HG02798 (cell line): ENCODE measurements at regions not wholly inside any gene's neighbourhood (a gene's known extent, or its start where the extent isn't known, plus 50 kb on each side); places are given as distances from the start of the nearest gene placed in this dataset.
"Not testable (repeated sequence)": the region's sequence is repeated elsewhere in the genome, so short reads cannot be mapped to it uniquely, and the experiment has no call there.

ENCODE experiments used
- ATAC-seq: cut with Tn5 transposase; IDR thresholded peaks from one replicate; pipeline ENCODE4 v1.9.1; 2021; ENCODE audit warnings: mild to moderate bottlenecking; ENCODE audit not compliant: unreplicated experiment, poor library complexity

DNA sequence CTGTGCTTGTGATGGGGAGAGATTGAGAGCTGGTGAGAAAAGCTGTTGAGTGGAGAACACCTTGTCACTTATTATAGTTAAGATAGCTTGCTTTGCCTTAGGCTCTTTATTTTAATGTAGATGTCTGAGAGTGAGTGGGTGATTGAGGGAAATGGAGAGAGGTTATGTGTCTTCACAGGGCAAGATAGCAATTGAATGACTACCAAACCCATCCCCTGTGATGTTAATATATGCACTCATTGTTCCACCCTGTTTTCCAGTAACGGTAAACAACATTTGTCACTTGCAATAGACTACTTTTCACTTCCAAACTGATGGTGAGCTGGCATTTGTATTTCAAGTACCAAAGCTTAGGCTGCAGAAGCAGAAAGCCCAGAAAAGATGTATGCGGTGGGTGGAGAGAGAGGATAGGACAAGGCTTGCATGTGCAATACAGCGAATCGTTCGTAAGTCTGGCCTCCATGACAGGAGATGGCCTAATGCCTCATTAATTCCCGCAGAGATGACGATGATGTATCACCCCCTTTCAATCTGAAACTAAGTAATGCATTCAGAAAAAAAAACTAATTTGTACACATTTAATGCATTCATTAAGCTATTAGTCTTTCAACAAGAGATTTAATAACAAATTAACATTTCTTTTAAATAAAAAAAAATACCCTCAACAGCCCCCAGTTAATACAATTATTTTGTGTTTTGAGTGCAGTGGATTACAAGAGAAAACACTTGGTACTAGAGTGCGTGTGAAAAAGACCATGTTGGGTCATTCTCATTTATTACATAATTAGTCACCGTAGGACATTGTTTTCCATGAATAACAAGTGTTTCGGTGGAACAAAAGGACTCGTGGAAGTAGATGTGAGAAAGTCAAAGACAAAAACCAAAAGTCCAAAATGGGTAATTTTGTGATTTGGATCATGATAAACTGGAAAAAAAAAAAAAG is 699.0 kb downstream of the BRINP1 start:
- ATAC-seq = no peak

DNA sequence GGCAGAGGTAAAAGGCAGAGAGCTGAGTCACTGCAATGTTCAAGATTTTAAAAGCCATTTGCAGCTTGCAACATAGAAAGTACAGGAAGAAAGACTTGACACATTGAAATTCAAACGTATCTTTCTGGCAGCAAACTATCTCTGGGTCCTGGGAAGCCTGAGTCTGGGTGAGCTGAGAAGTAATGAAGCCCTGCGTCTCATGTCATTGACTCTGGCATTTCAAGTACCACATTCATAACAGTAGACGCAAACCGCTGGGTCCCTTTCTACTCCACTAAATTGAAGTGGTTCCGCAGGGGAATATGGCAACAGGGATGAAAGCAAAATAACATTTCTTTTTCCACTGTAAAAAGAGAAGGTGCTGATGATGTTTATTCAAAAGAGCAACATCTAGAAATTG is 694.3 kb downstream of the BRINP1 start:
- no peak for ATAC-seq

DNA sequence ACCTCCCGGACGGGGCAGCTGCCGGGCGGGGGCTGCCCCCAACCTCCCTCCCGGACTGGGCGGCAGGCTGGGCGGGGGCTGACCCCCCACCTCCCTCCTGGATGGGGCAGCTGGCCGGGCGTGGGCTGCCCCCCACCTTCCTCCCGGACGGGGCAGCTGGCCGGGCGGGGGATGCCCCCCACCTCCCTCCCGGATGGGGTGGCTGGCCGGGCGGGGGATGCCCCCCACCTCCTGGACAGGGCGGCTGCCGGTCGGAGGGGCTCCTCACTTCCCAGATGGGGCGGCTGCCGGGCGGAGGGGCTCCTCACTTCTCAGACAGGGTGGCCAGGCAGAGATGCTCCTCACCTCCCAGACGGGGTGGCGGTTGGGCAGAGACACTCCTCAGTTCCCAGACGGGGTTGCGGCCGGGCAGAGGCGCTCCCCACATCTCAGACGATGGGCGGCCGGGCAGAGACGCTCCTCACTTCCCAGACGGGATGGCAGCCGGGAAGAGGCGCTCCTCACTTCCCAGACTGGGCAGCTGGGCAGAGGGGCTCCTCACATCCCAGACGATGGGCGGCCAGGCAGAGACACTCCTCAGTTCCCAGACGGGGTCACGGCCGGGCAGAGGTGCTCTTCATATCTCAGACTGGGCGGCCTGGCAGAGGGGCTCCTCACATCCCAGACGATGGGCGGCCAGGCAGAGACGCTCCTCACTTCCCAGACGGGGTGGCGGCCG is 691.1 kb downstream of the BRINP1 start:
- not testable (repeated sequence) for ATAC-seq

DNA sequence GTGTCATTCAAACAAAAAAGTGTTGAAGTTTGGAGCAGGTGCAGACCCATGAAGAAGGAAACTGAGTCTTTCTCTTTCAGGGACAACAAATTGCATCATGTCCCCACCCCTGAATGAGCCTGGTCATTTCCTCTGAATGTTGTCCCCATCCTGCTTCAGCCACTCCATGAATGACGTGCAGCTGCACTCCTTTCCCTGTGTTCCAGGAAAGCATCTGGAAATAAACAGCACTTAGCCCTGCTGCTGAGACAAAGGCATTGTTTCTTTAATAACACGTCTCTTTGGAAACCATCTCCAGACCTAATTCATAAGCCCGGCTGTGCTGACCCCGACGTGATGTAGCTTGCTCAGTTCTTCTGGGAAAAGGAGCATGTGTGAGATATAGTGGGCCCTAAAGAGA is 682.3 kb downstream of the BRINP1 start:
- ATAC-seq = no peak

DNA sequence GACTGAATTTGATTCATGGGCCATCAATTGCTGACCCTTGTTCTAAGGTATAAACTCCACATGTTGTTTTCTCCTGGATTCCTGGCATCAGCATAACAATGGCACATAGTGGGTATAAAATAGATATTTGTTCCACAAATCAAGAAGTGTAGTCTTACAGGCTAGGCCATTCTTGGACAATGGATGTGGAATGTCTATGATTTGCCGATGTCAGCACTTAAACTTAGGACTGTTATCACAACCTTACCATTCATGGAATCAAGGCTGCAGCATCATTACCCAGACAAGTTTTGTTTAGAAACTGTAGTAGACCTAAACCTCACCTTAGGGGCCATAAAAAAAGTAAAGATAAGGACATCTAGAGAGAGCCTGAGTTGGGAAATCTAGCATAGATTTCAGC is 680.0 kb downstream of the BRINP1 start:
- no peak for ATAC-seq

DNA sequence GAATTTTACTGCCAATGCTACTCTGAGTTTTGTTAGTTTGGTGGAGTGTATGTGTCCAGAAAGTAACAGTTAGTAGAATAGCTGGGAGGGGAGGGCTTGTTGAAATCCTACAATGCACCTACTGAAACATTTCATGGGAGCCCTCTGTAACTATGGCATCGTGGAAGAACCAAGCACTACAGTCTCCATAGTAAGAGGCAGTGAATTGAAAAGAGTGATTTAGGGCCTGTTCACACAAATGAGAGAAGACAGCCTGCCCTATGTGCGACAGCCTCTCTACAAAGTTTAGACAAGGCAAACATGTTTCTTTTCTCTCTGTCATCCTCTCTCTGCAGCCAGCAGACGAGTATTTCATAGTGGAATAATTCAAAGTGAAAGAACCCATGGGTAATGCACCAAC is 676.6 kb downstream of the BRINP1 start:
- ATAC-seq = no peak

DNA sequence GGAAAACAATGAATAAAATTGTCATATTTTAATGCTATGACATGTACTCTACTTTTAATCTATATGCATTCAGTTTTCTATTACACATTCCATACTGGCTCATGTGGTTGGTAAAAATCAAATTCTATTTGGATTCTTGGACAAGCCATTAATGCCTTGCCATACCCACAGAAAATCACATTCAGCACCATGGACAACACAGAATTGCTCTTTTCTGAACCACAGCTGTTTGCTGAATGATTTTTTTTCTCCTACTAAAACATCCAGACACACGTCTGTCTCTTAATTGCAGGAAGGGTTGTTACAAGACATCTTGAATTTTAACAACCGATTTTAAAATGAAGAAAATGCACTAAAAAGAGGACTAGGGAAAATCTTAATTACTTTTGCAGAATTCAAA is 675.6 kb downstream of the BRINP1 start:
- no peak for ATAC-seq

DNA sequence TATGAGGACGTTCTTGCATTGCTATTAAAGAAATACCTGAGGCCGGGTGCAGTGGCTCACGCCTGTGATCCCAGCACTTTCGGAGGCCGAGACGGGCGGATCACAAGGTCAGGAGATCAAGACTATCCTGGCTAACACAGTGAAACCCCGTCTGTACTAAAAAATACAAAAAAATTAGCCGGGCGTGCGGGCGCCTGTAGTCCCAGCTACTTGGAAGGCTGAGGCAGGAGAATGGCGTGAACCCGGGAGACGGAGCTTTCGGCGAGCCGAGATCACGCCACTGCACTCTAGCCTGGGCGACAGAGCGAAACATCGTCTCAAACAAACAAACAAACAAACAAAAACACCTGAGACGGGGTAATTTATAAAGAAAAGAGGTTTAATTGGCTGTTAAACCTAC is 674.0 kb downstream of the BRINP1 start:
- not testable (repeated sequence) for ATAC-seq

DNA sequence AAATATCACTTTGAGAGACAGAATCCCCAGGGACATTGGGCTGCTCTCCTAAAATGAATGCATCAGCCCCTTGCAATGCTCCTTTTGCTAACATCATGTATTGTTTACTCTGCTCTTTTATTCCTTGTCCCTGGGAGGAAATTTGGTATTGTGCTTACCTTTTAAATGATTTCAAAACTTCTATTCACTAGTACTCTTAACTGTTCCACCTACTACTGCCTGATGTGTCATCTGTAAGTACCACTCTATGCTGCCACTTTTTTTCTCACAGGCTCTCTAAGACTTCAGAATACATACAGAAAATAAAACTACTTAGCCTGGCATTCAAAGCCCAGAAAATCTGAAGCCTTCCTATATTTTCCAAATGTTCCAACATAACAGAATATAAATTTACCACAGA is 667.2 kb downstream of the BRINP1 start:
- ATAC-seq = no peak

DNA sequence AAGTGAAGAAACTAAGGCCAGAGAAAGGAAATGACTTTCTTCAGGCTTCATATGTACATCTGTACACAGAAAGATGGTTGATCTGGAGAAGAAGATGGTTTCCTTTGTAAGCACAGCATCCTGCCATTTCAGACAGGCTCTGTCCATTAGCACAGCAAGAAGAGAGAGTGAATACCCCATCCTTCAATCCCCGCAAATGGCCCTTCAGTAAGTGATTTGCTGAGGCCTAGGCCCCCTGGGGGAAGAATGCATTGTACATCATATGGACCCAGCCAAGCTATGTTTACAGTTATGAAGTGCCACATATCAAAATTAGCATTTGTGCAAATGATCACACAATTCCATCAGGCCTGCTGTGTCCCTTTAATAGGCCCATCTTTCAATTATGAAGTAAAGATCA is 657.4 kb downstream of the BRINP1 start:
- no peak for ATAC-seq

DNA sequence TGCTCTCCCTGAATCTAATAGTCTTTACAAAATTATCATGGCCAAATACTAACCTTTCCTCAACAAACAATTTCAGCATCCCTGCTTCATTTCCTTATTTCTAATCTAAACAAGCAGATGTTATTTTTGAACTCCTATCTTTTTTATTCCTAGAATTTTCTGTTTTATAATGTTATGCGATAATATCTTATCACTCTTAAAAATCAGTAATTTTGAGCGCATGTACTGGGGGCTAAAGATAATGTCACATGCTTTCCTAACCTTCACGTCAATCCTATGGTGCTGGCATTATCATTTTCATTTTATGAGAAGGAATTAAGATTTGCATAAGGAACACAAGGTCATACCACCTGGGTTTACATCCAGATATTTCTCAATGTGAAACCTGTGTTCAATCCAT is 648.0 kb downstream of the BRINP1 start:
- no peak for ATAC-seq

DNA sequence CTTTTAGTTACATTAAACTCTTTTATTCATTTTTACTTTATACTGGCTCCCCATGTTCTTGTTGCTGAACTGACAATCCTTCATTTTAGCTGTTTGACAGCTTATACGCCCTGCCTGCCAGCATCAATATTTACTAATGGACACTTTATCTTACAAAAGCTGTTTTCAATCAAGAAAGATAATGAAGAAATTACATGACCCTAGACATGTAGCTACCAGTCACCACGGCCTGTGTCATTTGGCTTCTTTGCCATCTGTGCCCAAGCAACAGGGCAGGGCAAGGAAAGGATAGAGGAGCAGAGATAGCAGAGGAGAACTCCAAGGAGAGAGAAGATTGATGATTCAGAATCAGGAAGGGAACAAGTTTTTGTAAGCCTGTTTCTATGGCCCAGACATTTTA is 647.3 kb downstream of the BRINP1 start:
- ATAC-seq = no peak

DNA sequence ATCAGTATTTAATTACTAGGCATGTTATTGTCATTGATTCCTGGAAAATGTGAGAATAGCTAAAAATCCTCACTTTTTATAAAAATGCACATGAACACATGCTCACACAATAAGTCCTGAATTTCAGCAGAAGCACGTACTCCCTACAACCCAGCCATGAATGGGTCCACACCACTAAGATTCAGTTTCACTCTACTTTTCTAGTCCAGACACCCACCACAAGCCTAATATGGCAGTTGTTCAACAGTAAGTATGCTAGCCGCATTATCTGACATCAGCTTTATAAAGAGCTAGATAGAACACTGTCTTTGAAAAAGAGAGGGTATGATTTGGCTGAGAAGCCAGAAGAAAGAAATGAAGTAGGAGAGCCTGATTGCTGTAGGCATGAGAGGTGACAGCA is 639.3 kb downstream of the BRINP1 start:
- no peak for ATAC-seq

DNA sequence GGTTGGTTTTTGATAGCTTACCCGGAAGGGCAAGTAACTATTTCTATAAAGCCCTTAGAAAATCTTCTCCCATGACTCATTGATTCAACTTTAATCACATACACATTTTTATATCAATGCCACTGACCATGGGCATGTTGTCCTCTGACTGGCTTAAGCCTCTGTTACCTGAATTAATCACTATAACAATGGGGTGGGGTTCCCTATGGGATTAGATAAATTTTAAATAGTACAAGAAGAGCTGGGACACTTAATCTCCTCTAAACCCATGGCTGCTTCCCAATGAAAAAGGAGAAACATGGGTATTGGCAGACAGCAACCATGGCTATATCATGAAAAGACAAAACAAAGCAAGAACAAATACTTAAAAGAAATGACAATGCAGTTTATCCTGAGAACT is 636.2 kb downstream of the BRINP1 start:
- no peak for ATAC-seq

DNA sequence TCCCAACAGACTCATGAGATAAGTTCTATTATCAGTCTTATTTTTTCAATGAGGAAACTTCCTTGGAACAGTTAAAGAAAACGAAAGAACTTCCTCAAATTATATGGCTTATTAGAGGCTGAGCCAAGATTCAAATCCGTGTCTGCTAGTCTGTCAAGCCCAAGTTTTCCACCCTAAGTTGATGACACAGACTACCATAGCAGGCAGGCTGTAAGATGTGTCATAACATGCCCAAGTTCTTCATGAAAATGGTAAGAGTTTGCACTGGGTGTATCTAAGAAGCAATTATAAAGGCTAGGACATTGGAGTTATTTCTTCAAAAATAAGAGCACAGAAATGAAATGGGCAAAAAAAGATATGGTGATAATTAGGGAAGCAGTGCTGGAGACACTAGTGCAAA is 634.5 kb downstream of the BRINP1 start:
- no peak for ATAC-seq

DNA sequence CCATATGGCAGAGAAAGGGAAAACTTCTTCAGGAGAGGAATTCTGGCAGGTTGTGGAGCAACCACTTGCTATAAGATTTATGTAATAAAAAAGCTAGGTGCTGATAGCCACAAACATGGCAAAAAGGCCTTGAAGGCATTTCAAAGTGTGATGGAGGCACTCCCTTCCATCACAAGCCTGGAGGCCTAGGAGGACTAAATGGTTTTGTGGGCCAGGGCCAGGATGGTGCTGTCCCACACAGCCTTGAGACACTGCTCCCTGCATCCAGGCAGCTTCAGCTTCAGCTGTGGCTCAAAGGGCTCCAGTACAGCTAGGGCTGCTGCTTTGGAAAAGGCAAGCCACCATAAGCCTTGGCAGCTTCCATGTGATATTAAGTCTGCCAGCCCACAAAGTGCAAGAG is 632.8 kb downstream of the BRINP1 start:
- ATAC-seq = no peak

DNA sequence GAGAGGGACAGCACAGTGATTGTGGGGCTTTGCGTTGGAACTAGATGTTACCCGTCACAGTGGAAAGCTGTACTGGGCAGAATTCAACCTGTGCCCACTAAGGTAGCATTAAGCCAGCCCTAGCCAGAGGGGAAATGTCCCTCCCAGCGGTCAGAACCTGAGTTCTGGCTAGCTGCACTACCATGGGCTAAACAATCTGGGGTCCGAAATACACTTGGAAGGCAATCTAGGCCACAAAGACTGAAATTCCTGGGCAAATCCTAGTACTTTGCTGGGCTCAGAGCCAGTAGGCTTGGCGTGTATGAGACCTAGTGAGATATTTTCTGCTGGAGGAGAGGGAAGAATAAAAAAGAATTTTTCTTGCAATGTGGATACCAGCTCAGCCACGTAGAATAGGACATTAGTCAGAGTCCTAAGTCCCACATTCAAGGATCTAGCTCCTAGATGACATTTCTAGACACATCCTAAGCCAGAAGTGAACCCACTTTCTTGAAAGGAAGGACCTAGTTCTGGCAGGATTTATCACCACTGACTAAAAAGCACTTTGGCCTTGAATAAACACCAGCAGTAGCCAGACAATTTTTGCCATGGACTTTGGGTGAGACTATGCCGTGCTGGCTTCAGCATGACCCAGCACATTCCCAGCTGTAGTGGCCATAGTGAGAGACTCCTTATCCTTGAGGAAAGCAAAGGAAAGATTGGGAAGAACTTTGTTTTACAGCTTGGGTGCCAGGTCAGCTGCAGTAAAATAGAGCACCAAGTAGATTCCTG is 618.0 kb downstream of the BRINP1 start:
- ATAC-seq = no peak

DNA sequence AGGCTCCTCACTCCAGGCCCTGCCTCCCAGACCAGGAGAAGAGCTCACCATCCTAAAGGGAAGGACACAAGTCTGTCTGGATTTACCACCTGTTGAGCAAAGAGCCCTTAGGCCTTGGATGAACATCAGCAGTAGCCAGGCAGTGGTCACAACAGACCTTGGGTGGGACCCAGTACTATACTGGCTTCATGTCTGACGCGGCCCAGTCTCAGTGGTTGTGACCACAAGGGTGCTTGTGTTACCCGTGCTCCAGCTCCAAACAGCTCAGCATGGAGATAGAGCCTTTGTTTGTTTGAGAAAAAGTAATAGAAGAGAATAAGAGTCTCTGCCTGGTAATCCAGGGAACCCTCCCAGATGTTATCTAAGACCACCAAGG is 617.4 kb downstream of the BRINP1 start:
- ATAC-seq = no peak

DNA sequence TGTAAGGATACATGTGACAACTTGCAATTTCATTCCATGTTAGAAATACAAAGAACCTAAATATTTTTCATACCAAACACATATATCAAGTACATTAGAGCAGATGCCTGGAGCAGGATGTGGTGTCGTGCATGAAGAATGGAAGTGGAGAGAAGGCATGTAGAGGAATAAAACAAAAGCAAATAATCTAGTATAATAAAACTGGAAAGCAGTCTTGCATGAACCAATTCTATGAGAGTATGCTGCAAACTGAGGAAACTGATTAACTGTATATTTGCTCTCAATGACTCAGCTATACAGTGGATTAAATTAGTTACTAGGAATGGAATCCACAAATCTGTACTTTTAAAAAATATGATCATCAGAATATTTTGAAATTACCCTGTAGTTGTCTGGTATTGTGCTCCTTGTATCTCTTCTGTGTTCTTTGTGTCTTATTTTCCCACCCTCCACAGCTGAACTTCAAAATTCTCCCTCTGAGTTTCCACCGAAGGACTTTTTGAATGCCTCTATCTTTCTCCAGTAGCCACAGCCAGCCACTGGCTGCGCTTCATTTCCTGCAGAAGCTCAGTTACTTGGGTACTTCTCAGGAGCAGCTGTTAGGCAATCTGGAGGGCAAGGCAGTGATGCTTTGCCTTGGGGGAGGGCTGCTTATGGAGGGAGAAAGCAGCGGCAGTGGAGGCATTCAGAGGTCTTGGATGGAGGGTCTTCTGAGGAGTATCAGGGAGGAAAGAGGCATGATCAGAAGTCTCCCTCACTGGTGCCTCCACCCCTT is 608.0 kb downstream of the BRINP1 start:
- no peak for ATAC-seq

DNA sequence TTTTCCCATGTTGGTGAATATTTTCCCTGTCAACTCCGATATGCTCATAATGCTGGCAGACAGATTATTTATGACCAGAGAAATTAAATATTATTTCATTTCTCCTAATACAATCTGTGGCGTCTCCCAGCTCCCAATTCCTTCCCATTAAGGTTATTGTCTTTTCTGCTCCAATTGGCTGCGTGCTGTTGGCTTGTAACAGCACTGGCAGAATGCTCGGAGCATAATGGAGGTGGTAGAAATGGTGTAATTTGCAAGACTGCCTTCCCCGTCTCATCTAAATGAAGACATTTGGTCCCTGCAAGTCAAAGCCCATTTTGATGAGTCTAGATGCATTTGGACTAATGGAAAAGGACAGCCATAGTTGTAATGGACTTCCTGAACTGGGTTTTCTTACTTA is 601.7 kb downstream of the BRINP1 start:
- no peak for ATAC-seq
